SK-N-SH (cell line): ENCODE measurements at regions not wholly inside any gene's neighbourhood (a gene's known extent, or its start where the extent isn't known, plus 50 kb on each side); places are given as distances from the start of the nearest gene placed in this dataset.

Experiments
- CTCF ChIA-PET: fragments of 300-600, 350-600 bp; formaldehyde crosslinking; extraction: SDS; loops from one replicate; lab custom pipeline; 2021; lab: Yijun Ruan, JAX
- POLR2A ChIA-PET: fragments of 350-600 bp; sonication (Branson Sonifier 250); formaldehyde crosslinking; extraction: SDS; loops from one replicate; lab custom pipeline; 2020; ENCODE audit warnings: antibody characterized with exemption, inconsistent platforms; lab: Yijun Ruan, JAX
- DNase-seq: peaks from one replicate; pipeline ENCODE4 v3.0.0; 2012
- H2AFZ ChIP-seq: fragments of 200-600 bp; sonication (generic); 2 replicates; pipeline ENCODE4 v1.8.1; 2016; ENCODE audit warnings: antibody characterized with exemption, mild to moderate bottlenecking, low read depth
- H3F3A ChIP-seq: fragments of 200-600 bp; sonication (generic); replicated peaks from 2 replicates; pipeline ENCODE3; 2016; ENCODE audit warnings: antibody characterized with exemption, mild to moderate bottlenecking; ENCODE audit not compliant: insufficient read depth
- H3K27ac ChIP-seq, 2 experiments: fragments of 200-500 bp in 1 of 2; fragments of 200-600 bp in 1 of 2; sonication (Bioruptor generic) in 1 of 2; sonication (generic), shearing (Covaris generic) in 1 of 2; 2 replicates each; pipeline versions ENCODE4 v1.5.1 to v1.6.1; 2014 to 2016; ENCODE audit warnings: low read depth in 2 of 2, inconsistent platforms in 1 of 2, low read length in 1 of 2, mild to moderate bottlenecking in 1 of 2, mixed read lengths in 1 of 2
- H3K27me3 ChIP-seq: fragments of 200-600 bp; sonication (generic), shearing (Covaris generic); 2 replicates; pipeline ENCODE4 v1.6.1; 2016; ENCODE audit warnings: mixed run types; ENCODE audit not compliant: insufficient read depth
- H3K36me3 ChIP-seq, 2 experiments: fragments of 200-500 bp in 1 of 2; fragments of 200-600 bp in 1 of 2; sonication (Bioruptor generic) in 1 of 2; sonication (generic) in 1 of 2; replicated peaks in 1 of 2; 2 replicates each; pipeline versions ENCODE3 to v1.5.1; 2014 to 2016; ENCODE audit warnings: low read length in 1 of 2, mild to moderate bottlenecking in 1 of 2; ENCODE audit not compliant: insufficient read depth in 2 of 2, control insufficient read depth in 1 of 2
- H3K4me1 ChIP-seq, 2 experiments: fragments of 200-500 bp in 1 of 2; fragments of 200-600 bp in 1 of 2; sonication (Bioruptor generic) in 1 of 2; sonication (generic), shearing (Covaris generic) in 1 of 2; 2 replicates each; pipeline versions ENCODE4 v1.5.1 to v1.6.1; 2014 to 2016; ENCODE audit warnings: low read depth in 1 of 2, low read length in 1 of 2, mixed run types in 1 of 2; ENCODE audit not compliant: insufficient read depth in 2 of 2, control insufficient read depth in 1 of 2
- H3K4me2 ChIP-seq: fragments of 200-600 bp; sonication (generic), shearing (Covaris generic); 2 replicates; pipeline ENCODE4 v1.6.1; 2017; ENCODE audit warnings: mixed run types
- H3K4me3 ChIP-seq, 2 experiments: fragments of 200-500 bp in 1 of 2; fragments of 200-600 bp in 1 of 2; sonication (Bioruptor generic) in 1 of 2; sonication (generic), shearing (Covaris generic) in 1 of 2; 2 replicates each; pipeline versions ENCODE4 v1.5.1 to v1.8.1; 2014 to 2016; ENCODE audit warnings: low read depth in 2 of 2, inconsistent platforms in 1 of 2, low read length in 1 of 2, mild to moderate bottlenecking in 1 of 2, mixed read lengths in 1 of 2, moderate library complexity in 1 of 2
- H3K79me2 ChIP-seq: fragments of 200-600 bp; sonication (generic); 2 replicates; pipeline ENCODE4 v1.8.1; 2017; ENCODE audit warnings: mild to moderate bottlenecking; ENCODE audit not compliant: insufficient read depth
- H3K9ac ChIP-seq: fragments of 200-600 bp; sonication (generic); 2 replicates; pipeline ENCODE4 v1.6.1; 2017; ENCODE audit warnings: mixed run types
- H3K9me2 ChIP-seq: fragments of 200-600 bp; sonication (generic); 2 replicates; pipeline ENCODE4 v1.6.1; 2017; ENCODE audit warnings: mixed run types
- H3K9me3 ChIP-seq: fragments of 200-600 bp; sonication (generic); 2 replicates; pipeline ENCODE4 v1.6.1; 2017; ENCODE audit warnings: mixed run types, mild to moderate bottlenecking, moderate library complexity
- H4K20me1 ChIP-seq: fragments of 200-600 bp; sonication (generic); 2 replicates; pipeline ENCODE4 v1.6.1; 2017; ENCODE audit warnings: mild to moderate bottlenecking, mixed run types; ENCODE audit not compliant: insufficient read depth
- CHD2 ChIP-seq: fragments of 150-350 bp; IDR thresholded peaks from 2 replicates; pipeline ENCODE4 v1.6.1; 2018; ENCODE audit warnings: low read length; ENCODE audit not compliant: partially characterized antibody
- ELF1 ChIP-seq: IDR thresholded peaks from 2 replicates; pipeline ENCODE4 v1.4.0; 2012
- EZH2phosphoT487 ChIP-seq: fragments of 200-600 bp; sonication (generic); IDR thresholded peaks from 2 replicates; pipeline ENCODE4 v1.6.1; 2017; ENCODE audit warnings: low read depth, mixed run types, mild to moderate bottlenecking, antibody characterized with exemption, moderate library complexity, borderline replicate concordance
- GABPA ChIP-seq: IDR thresholded peaks from 2 replicates; pipeline ENCODE4 v1.4.0; 2012; ENCODE audit warnings: low read depth, mild to moderate bottlenecking
- MXI1 ChIP-seq: IDR thresholded peaks from 2 replicates; pipeline ENCODE4 v1.6.1; 2012; ENCODE audit warnings: mild to moderate bottlenecking, low read depth, low read length, improper control_type of control experiment
- PBX3 ChIP-seq: IDR thresholded peaks from 2 replicates; pipeline ENCODE4; 2012
- POLR2AphosphoS5 ChIP-seq: IDR thresholded peaks from 2 replicates; pipeline ENCODE4 v1.6.1; 2012; ENCODE audit warnings: low read depth, low read length
- RAD21 ChIP-seq: IDR thresholded peaks from 2 replicates; pipeline ENCODE4 v1.6.1; 2012; ENCODE audit warnings: mild to moderate bottlenecking, low read length
- REST ChIP-seq: IDR thresholded peaks from 2 replicates; pipeline ENCODE4 v1.6.1; 2012; ENCODE audit warnings: mild to moderate bottlenecking, low read depth, low read length, moderate library complexity
- SMC3 ChIP-seq: IDR thresholded peaks from 2 replicates; pipeline ENCODE4 v1.6.1; 2012; ENCODE audit warnings: low read depth, low read length, improper control_type of control experiment
- TAF1 ChIP-seq: IDR thresholded peaks from 2 replicates; pipeline ENCODE4 v1.6.1; 2012; ENCODE audit warnings: low read depth, mild to moderate bottlenecking, low read length, moderate library complexity, borderline replicate concordance
- YY1 ChIP-seq: IDR thresholded peaks from 2 replicates; pipeline ENCODE4 v1.4.0; 2012; ENCODE audit warnings: low read depth, mild to moderate bottlenecking
- ZBTB33 ChIP-seq: IDR thresholded peaks from 2 replicates; pipeline ENCODE4 v1.4.0; 2012; ENCODE audit warnings: low read depth, borderline replicate concordance
- WGBS: methylation state at CpG from one replicate; pipeline ENCODE4 v1.1.6; 2017; ENCODE audit warnings: low lambda C conversion rate; 5-methylcytosine and 5-hydroxymethylcytosine counted together
- TF ChIP-seq, protein P1 (sequence below): IDR thresholded peaks from 2 replicates; pipeline ENCODE4 v1.4.0; 2012; ENCODE audit warnings: low read depth
- TF ChIP-seq, protein P2 (sequence below): fragments of 200-600 bp; sonication (generic); IDR thresholded peaks from 2 replicates; pipeline ENCODE4 v1.6.1; 2017; ENCODE audit warnings: antibody characterized with exemption, mild to moderate bottlenecking, moderate library complexity

DNA sequence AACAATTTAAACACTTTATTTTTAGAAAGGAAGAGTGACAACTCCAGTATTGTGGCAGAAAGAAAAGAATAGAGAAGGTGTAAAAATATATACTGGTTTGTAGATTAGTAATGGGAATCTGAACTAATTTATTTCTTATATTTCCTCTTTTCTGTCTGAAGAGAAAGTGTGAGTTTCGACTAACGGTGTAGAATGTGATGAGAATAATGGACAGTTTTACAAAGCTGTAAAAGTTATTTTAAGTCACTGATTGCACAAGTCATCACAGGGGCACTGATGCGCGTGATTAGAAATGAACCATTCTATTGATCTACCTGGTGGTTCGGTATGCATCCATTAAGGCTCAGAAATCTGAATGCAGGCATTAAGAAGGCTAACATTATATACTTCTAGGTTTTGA is 158.5 kb upstream of the ATXN7L3B start:
- no peak overlapping the region for H3K9ac ChIP-seq
- no peaks in the 10 kb centered on the region for H3F3A ChIP-seq
- no peak overlapping the region for H3K4me3 ChIP-seq
- H3K4me2 ChIP-seq, result no peak overlapping the region
- no peaks in the 10 kb centered on the region for H3K9me2 ChIP-seq
- POLR2A ChIA-PET, result no interaction called here
- no peaks in the 10 kb centered on the region for H4K20me1 ChIP-seq
- H2AFZ ChIP-seq, result no peak overlapping the region
- H3K27me3 ChIP-seq, result no peaks in the 10 kb centered on the region; the same call in 1 of the 2 replicates
- no peak for DNase-seq
- no peaks in the 10 kb centered on the region for H3K9me3 ChIP-seq
- no peak overlapping the region for H3K27ac ChIP-seq
- CTCF ChIA-PET, result interaction anchor here (0.9 to 1.7 kb wide), 2 partner anchors 37 to 126 kb away, joined by 3 to 5 read pairs; no protein-coding TSS in a partner anchor
- no peaks in the 10 kb centered on the region for H3K79me2 ChIP-seq
- 48% methylated on average over 5 of the region's 5 CpGs for WGBS
- H3K36me3 ChIP-seq, result no peaks in the 10 kb centered on the region
- TF ChIP-seq, protein P1, sequence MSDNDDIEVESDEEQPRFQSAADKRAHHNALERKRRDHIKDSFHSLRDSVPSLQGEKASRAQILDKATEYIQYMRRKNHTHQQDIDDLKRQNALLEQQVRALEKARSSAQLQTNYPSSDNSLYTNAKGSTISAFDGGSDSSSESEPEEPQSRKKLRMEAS, result no peak
- TF ChIP-seq MXI1 (no peak), RAD21 (no peak), GABPA (no peak), PBX3 (no peak), SMC3 (no peak), ELF1 (no peak), CHD2 (no peak), REST (no peak)
- TF ChIP-seq, protein P2, sequence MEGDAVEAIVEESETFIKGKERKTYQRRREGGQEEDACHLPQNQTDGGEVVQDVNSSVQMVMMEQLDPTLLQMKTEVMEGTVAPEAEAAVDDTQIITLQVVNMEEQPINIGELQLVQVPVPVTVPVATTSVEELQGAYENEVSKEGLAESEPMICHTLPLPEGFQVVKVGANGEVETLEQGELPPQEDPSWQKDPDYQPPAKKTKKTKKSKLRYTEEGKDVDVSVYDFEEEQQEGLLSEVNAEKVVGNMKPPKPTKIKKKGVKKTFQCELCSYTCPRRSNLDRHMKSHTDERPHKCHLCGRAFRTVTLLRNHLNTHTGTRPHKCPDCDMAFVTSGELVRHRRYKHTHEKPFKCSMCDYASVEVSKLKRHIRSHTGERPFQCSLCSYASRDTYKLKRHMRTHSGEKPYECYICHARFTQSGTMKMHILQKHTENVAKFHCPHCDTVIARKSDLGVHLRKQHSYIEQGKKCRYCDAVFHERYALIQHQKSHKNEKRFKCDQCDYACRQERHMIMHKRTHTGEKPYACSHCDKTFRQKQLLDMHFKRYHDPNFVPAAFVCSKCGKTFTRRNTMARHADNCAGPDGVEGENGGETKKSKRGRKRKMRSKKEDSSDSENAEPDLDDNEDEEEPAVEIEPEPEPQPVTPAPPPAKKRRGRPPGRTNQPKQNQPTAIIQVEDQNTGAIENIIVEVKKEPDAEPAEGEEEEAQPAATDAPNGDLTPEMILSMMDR, result no peak
- TF ChIP-seq, all 33 proteins: peak for 0
- no peaks in the 10 kb centered on the region for H3K4me1 ChIP-seq

DNA sequence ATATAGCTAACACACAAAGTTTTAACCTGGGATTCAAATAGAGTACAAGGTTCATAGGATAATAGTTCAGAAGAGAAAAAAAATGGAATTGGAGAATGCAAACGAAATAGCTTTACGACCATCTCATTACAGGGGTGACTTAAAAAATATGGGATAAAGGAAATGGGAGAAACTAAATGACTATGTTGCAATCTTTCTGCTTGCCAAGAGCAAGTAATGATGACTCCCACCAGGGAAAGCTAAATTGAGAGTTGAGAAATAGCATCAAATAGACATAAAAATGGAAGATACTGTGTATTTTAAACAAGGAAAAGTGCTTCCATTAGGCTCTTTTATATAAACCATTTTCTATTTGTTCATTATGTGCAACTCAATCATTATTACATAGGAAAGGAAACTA is 155.7 kb upstream of the ATXN7L3B start:
- CTCF ChIA-PET, result no interaction called here
- TF ChIP-seq ELF1 (no peak), ZBTB33 (no peak), TAF1 (no peak), YY1 (no peak), SMC3 (no peak), POLR2AphosphoS5 (no peak), EZH2phosphoT487 (no peak)
- Histone ChIP-seq H3K79me2 (no peaks in the 10 kb centered on the region), H3K4me2 (no peak overlapping the region), H3F3A (no peaks in the 10 kb centered on the region), H3K27ac (no peak overlapping the region), H3K4me1 (no peaks in the 10 kb centered on the region), H2AFZ (no peak overlapping the region), H3K27me3 (no peaks in the 10 kb centered on the region), H3K4me3 (no peak overlapping the region), H3K9ac (no peak overlapping the region), H4K20me1 (no peaks in the 10 kb centered on the region), H3K36me3 (no peaks in the 10 kb centered on the region), H3K9me3 (no peaks in the 10 kb centered on the region), H3K9me2 (no peaks in the 10 kb centered on the region)
- DNase-seq, result no peak
- 12% methylated on average over 2 of the region's 2 CpGs for WGBS
- POLR2A ChIA-PET, result no interaction called here
